ENCODE measurements at regions not wholly inside any gene's neighbourhood (a gene's known extent, or its start where the extent isn't known, plus 50 kb on each side); places are given as distances from the start of the nearest gene placed in this dataset.

- H3K4me3 ChIP-seq (ENCODE audit: low read length), result no peak overlapping the region
- H2AFZ ChIP-seq (ENCODE audit: low read depth, low read length), result no peak overlapping the region
- H3K27me3 ChIP-seq (ENCODE audit: insufficient read depth, low read depth, low read length), result no peaks in the 10 kb centered on the region
Observed at GRCh38 chr17:79174905-79175856, 100.6 kb downstream of the ENGASE start.

More at GRCh38 chr17:79174905-79175856, 100.6 kb downstream of the ENGASE start:
- no peak for TF ChIP-seq EZH2 (IDR thresholded peaks at IDR 0.05; ENCODE audit: borderline replicate concordance, insufficient read depth, low read length, poor library complexity, severe bottlenecking)
- no peak for TF ChIP-seq EP300 (conservative IDR thresholded peaks at IDR 0.05; ENCODE audit: poor library complexity, severe bottlenecking)
- no peak for TF ChIP-seq CTCF (IDR thresholded peaks at IDR 0.05; ENCODE audit: poor library complexity, severe bottlenecking)
- no peak for TF ChIP-seq TAF1 (IDR thresholded peaks at IDR 0.05; ENCODE audit: low read depth)
- TF ChIP-seq POLR2AphosphoS5 (IDR thresholded peaks at IDR 0.05), result no peak
- no peak for TF ChIP-seq SMC3 (conservative IDR thresholded peaks at IDR 0.05; ENCODE audit: poor library complexity)
- TF ChIP-seq REST (IDR thresholded peaks at IDR 0.05; ENCODE audit: borderline replicate concordance), result no peak
- no peak for TF ChIP-seq MXI1 (conservative IDR thresholded peaks at IDR 0.05; ENCODE audit: poor library complexity, severe bottlenecking)
- no peak for TF ChIP-seq RAD21 (conservative IDR thresholded peaks at IDR 0.05)
- H3K36me3 ChIP-seq (ENCODE audit: insufficient read depth, low read length), result no peaks in the 10 kb centered on the region
- H3K4me2 ChIP-seq (ENCODE audit: low read length), result no peak overlapping the region
- no peaks in the 10 kb centered on the region for H4K20me1 ChIP-seq (ENCODE audit: insufficient read depth)
- no peak overlapping the region for H3K9ac ChIP-seq (ENCODE audit: low read length)
- no peaks in the 10 kb centered on the region for H3K79me2 ChIP-seq (replicated peaks; ENCODE audit: insufficient read depth, low read length)
- H3K27ac ChIP-seq (ENCODE audit: low read length), result no peak overlapping the region
- no peaks in the 10 kb centered on the region for H3K9me2 ChIP-seq (ENCODE audit: insufficient read depth, low read length)
- no peaks in the 10 kb centered on the region for H3F3A ChIP-seq (ENCODE audit: insufficient read depth, low read length, poor library complexity, severe bottlenecking)
- H3K9me3 ChIP-seq (ENCODE audit: low read length), result no peaks in the 10 kb centered on the region

Measured in neural cell (in vitro differentiated cells).